H1 (cell line): ENCODE measurements at regions not wholly inside any gene's neighbourhood (a gene's known extent, or its start where the extent isn't known, plus 50 kb on each side); places are given as distances from the start of the nearest gene placed in this dataset.

Experiments used
- CTCF ChIA-PET: fragments of 300-600 bp; sonication (Branson Sonifier 250); formaldehyde crosslinking; loops from one replicate; lab custom pipeline; 2021; ENCODE audit not compliant: partially characterized antibody; lab: Charles Lee
- POLR2A ChIA-PET: fragments of 300-600 bp; sonication (Branson Sonifier 250); formaldehyde crosslinking; loops from one replicate; lab custom pipeline; 2021; ENCODE audit warnings: inconsistent platforms; ENCODE audit not compliant: partially characterized antibody; lab: Charles Lee
- DNase-seq, 2 experiments: peaks; one replicate each; pipeline versions ENCODE4 v3.0.0 to v3.0.0-alpha.2; 2010 to 2022; ENCODE audit warnings: low spot score in 2 of 2, low read depth in 1 of 2, mixed read lengths in 1 of 2
- FAIRE-seq: peaks from 2 replicates; lab custom pipeline; 2011; peaks lifted over from hg19 to GRCh38; lab: Jason Lieb, UNC
- H2AFZ ChIP-seq: 2 replicates; pipeline ENCODE4 v1.8.1; 2012; ENCODE audit warnings: low read length, inconsistent platforms
- H2AK5ac ChIP-seq: 2 replicates; pipeline ENCODE4 v1.6.1; 2013; ENCODE audit warnings: low read depth, low read length
- H2BK120ac ChIP-seq: replicated peaks from 2 replicates; pipeline ENCODE3; 2013; ENCODE audit warnings: low read depth, low read length, inconsistent platforms
- H2BK12ac ChIP-seq: 2 replicates; pipeline ENCODE4 v1.6.1; 2013; ENCODE audit warnings: low read depth, low read length
- H2BK15ac ChIP-seq: 2 replicates; pipeline ENCODE4 v1.6.1; 2013; ENCODE audit warnings: low read length
- H2BK20ac ChIP-seq: 2 replicates; pipeline ENCODE4 v1.6.1; 2013; ENCODE audit warnings: low read length
- H2BK5ac ChIP-seq: 2 replicates; pipeline ENCODE4 v1.6.1; 2013; ENCODE audit warnings: low read depth, low read length
- H3K14ac ChIP-seq: 2 replicates; pipeline ENCODE4 v1.6.1; 2013; ENCODE audit warnings: inconsistent platforms; ENCODE audit not compliant: insufficient read length
- H3K18ac ChIP-seq: 2 replicates; pipeline ENCODE4 v1.6.1; 2013; ENCODE audit warnings: low read length; ENCODE audit errors: extremely low read depth
- H3K23ac ChIP-seq: 2 replicates; pipeline ENCODE4 v1.6.1; 2013; ENCODE audit warnings: inconsistent platforms; ENCODE audit not compliant: insufficient read length
- H3K23me2 ChIP-seq: 2 replicates; pipeline ENCODE4 v1.6.1; 2013; ENCODE audit warnings: low read depth, low read length
- H3K27ac ChIP-seq: 2 replicates; pipeline ENCODE4 v1.6.1; 2011; ENCODE audit warnings: low read depth, low read length, inconsistent platforms
- H3K27me3 ChIP-seq, 4 experiments: replicated peaks in 1 of 4; 1 replicate in 1 of 4; 2 replicates in 3 of 4; pipeline versions ENCODE4 v1.6.1 to v1.8.1; 2011 to 2013; ENCODE audit warnings: low read length in 3 of 4, mild to moderate bottlenecking in 3 of 4, inconsistent platforms in 2 of 4, mixed read lengths in 2 of 4, moderate library complexity in 1 of 4; ENCODE audit not compliant: control insufficient read depth in 3 of 4, insufficient read depth in 3 of 4; ENCODE audit errors: extremely low read depth in 1 of 4
- H3K36me3 ChIP-seq, 4 experiments: 2 replicates each; pipeline versions ENCODE4 v1.6.1 to v1.8.1; 2011 to 2013; ENCODE audit warnings: mild to moderate bottlenecking in 4 of 4, low read length in 3 of 4, moderate library complexity in 2 of 4, control low read depth in 1 of 4, inconsistent platforms in 1 of 4; ENCODE audit not compliant: insufficient read depth in 4 of 4, control insufficient read depth in 2 of 4
- H3K4ac ChIP-seq: replicated peaks from 2 replicates; pipeline ENCODE3; 2013; ENCODE audit warnings: low read length, low read depth, mixed read lengths, inconsistent platforms; ENCODE audit not compliant: insufficient read length
- H3K4me1 ChIP-seq, 4 experiments: replicated peaks in 1 of 4; 1 replicate in 1 of 4; 2 replicates in 3 of 4; pipeline versions ENCODE4 v1.6.1 to v1.8.1; 2011 to 2013; ENCODE audit warnings: low read length in 3 of 4, inconsistent platforms in 2 of 4, mixed read lengths in 1 of 4; ENCODE audit not compliant: insufficient read depth in 4 of 4, control insufficient read depth in 3 of 4
- H3K4me2 ChIP-seq, 2 experiments: 2 replicates each; pipeline versions ENCODE4 v1.6.1 to v1.8.1; 2011 to 2013; ENCODE audit warnings: low read depth in 2 of 2, low read length in 2 of 2, control low read depth in 1 of 2, inconsistent platforms in 1 of 2, mild to moderate bottlenecking in 1 of 2; ENCODE audit not compliant: insufficient read depth in 1 of 2
- H3K4me3 ChIP-seq, 4 experiments: fragments of 200-600, 300-600 bp in 1 of 4; sonication (generic), shearing (Covaris generic), sonication (Bioruptor Twin) in 1 of 4; 2 replicates each; pipeline versions ENCODE4 v1.5.1 to v1.8.1; 2011 to 2016; ENCODE audit warnings: low read length in 4 of 4, low read depth in 3 of 4, control low read depth in 2 of 4, inconsistent platforms in 2 of 4, mild to moderate bottlenecking in 2 of 4, mixed read lengths in 1 of 4, moderate library complexity in 1 of 4; ENCODE audit not compliant: insufficient read depth in 2 of 4; ENCODE audit errors: extremely low read depth in 1 of 4
- H3K56ac ChIP-seq: replicated peaks from 2 replicates; pipeline ENCODE3; 2013; ENCODE audit warnings: low read depth, mild to moderate bottlenecking, mixed read lengths, low read length, inconsistent platforms; ENCODE audit not compliant: insufficient read length
- H3K79me1 ChIP-seq: 2 replicates; pipeline ENCODE4 v1.6.1; 2013; ENCODE audit warnings: low read depth, low read length, control low read depth
- H3K79me2 ChIP-seq, 2 experiments: 2 replicates each; pipeline versions ENCODE4 v1.6.1 to v1.8.1; 2012 to 2013; ENCODE audit warnings: low read length in 2 of 2, mild to moderate bottlenecking in 2 of 2, inconsistent platforms in 1 of 2; ENCODE audit not compliant: insufficient read depth in 2 of 2, control insufficient read depth in 1 of 2
- H3K9ac ChIP-seq, 4 experiments: replicated peaks in 1 of 4; 1 replicate in 1 of 4; 2 replicates in 3 of 4; pipeline versions ENCODE4 v1.6.1 to v1.8.1; 2011 to 2013; ENCODE audit warnings: low read depth in 3 of 4, low read length in 3 of 4, control low read depth in 2 of 4, mild to moderate bottlenecking in 2 of 4, moderate library complexity in 2 of 4, inconsistent platforms in 1 of 4; ENCODE audit errors: extremely low read depth in 1 of 4
- H3K9me3 ChIP-seq, 2 experiments: 2 replicates each; pipeline versions ENCODE4 v1.6.1 to v1.8.1; 2012 to 2013; ENCODE audit warnings: mild to moderate bottlenecking in 2 of 2, moderate library complexity in 2 of 2, control low read depth in 1 of 2, inconsistent platforms in 1 of 2, low read depth in 1 of 2, low read length in 1 of 2, mixed read lengths in 1 of 2; ENCODE audit not compliant: insufficient read depth in 2 of 2
- H4K20me1 ChIP-seq, 2 experiments: replicated peaks in 1 of 2; 2 replicates each; pipeline versions ENCODE3 to v1.8.1; 2011 to 2013; ENCODE audit warnings: inconsistent platforms in 2 of 2, low read length in 2 of 2, mild to moderate bottlenecking in 1 of 2; ENCODE audit not compliant: insufficient read depth in 2 of 2, control insufficient read depth in 1 of 2
- H4K5ac ChIP-seq: 2 replicates; pipeline ENCODE4 v1.6.1; 2013; ENCODE audit warnings: low read length, low read depth, mixed read lengths, inconsistent platforms; ENCODE audit not compliant: insufficient read length
- H4K8ac ChIP-seq: 2 replicates; pipeline ENCODE4 v1.8.0; 2013; ENCODE audit warnings: mild to moderate bottlenecking, moderate library complexity, low read length, inconsistent platforms; ENCODE audit not compliant: insufficient read depth; ENCODE audit errors: extremely low read depth
- H4K91ac ChIP-seq: replicated peaks from 2 replicates; pipeline ENCODE3; 2013; ENCODE audit warnings: low read length, mixed read lengths, inconsistent platforms; ENCODE audit not compliant: insufficient read length
- BCL11A ChIP-seq, 2 experiments: IDR thresholded peaks; one replicate each; pipeline ENCODE4 v1.6.1; 2011; ENCODE audit warnings: low read depth in 2 of 2, low read length in 2 of 2, mild to moderate bottlenecking in 2 of 2
- CBX8 ChIP-seq: fragments of 300-800, 300-1000 bp; sonication (generic); IDR thresholded peaks from 2 replicates; pipeline ENCODE4 v1.7.1; 2016; ENCODE audit warnings: low read depth, low read length, borderline replicate concordance
- EGR1 ChIP-seq: IDR thresholded peaks from 2 replicates; pipeline ENCODE4 v1.6.1; 2011; ENCODE audit warnings: low read depth, low read length, borderline replicate concordance
- EZH2 ChIP-seq: fragments of 200-600 bp; sonication (generic); IDR thresholded peaks from 2 replicates; pipeline ENCODE4 v1.7.1; 2012; ENCODE audit warnings: low read depth, mild to moderate bottlenecking, moderate library complexity, low read length, inconsistent platforms; ENCODE audit not compliant: severe bottlenecking
- GABPA ChIP-seq: IDR thresholded peaks from 2 replicates; pipeline ENCODE4 v1.6.1; 2011; ENCODE audit warnings: mild to moderate bottlenecking, low read length, moderate library complexity, borderline replicate concordance; ENCODE audit not compliant: insufficient read depth
- HDAC2 ChIP-seq, 2 experiments: fragments of 300-600 bp in 1 of 2; sonication (generic) in 1 of 2; IDR thresholded peaks; 2 replicates each; pipeline ENCODE4 v1.6.1; 2011 to 2012; ENCODE audit warnings: low read depth in 2 of 2, low read length in 2 of 2, mild to moderate bottlenecking in 2 of 2, moderate library complexity in 2 of 2, borderline replicate concordance in 1 of 2, inconsistent platforms in 1 of 2
- NANOG ChIP-seq: IDR thresholded peaks from 2 replicates; pipeline ENCODE4 v1.6.1; 2011; ENCODE audit warnings: low read length, low read depth, mild to moderate bottlenecking, inconsistent platforms; ENCODE audit not compliant: insufficient read depth, poor library complexity, severe bottlenecking
- NRF1 ChIP-seq: IDR thresholded peaks from 2 replicates; pipeline ENCODE4 v1.6.1; 2011; ENCODE audit warnings: mild to moderate bottlenecking, low read depth, low read length, improper control_type of control experiment
- RBBP5 ChIP-seq: IDR thresholded peaks from 2 replicates; pipeline ENCODE4 v1.7.1; 2012; ENCODE audit warnings: low read depth, mild to moderate bottlenecking, inconsistent platforms, low read length, moderate library complexity, borderline replicate concordance
- SIRT6 ChIP-seq: IDR thresholded peaks from one replicate; pipeline ENCODE4 v1.7.1; 2012; ENCODE audit warnings: low read length, inconsistent platforms
- SP1 ChIP-seq: IDR thresholded peaks from 2 replicates; pipeline ENCODE4 v1.6.1; 2011; ENCODE audit warnings: low read depth, low read length
- WGBS, 2 experiments: shearing (Covaris generic) in 1 of 2; methylation state at CpG; one replicate each; pipeline versions ENCODE4 v1.1.6 to v1.1.7; 2013 to 2015; ENCODE audit warnings: low lambda C conversion rate in 2 of 2, mixed read lengths in 2 of 2, inconsistent platforms in 1 of 2, low coverage in 1 of 2, missing lambda C conversion rate in 1 of 2; ENCODE audit not compliant: insufficient replicate concordance in 2 of 2, insufficient coverage in 1 of 2, insufficient read length in 1 of 2; ENCODE audit errors: extremely low coverage in 1 of 2, missing lambda C conversion rate in 1 of 2; 5-methylcytosine and 5-hydroxymethylcytosine counted together
- TF ChIP-seq, protein P1 (sequence below): IDR thresholded peaks from 2 replicates; pipeline ENCODE4 v1.6.1; 2012; ENCODE audit warnings: low read length, inconsistent platforms

DNA sequence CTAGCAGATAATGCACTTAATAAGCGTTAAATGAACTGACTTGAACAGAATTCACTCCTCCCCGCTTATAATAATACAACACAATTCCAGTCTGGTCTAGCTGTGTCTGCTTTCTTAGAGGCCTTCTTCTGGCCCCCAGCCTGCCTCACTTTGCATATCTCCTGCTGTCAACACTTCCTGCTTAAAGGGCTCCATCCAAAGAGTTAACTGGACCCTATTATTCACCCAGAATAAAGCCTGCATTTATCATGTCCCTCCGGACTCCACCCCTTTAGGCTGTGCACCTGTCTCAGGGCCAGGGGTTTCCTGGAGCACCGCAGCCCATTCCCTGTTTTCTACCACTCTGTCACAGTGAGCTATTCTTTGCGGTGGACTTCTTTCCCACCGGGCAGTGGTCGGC is 115.4 kb upstream of the FOXN2 start:
- Histone ChIP-seq H3K36me3 (no peaks in the 10 kb centered on the region), H3K23me2 (no peaks in the 10 kb centered on the region), H3K9ac (no peak overlapping the region), H3K27me3 (no peaks in the 10 kb centered on the region; a peak in 1 of 7 replicates), H3K4ac (no peak overlapping the region), H3K9me3 (no peaks in the 10 kb centered on the region), H3K4me1 (peaks cover 0 to 9% (median 6%) of the 10 kb centered on the region in 4 experiments; a peak in 6 of 7 replicates), H3K18ac (no peak overlapping the region), H3K79me2 (no peaks in the 10 kb centered on the region), H3K79me1 (no peaks in the 10 kb centered on the region), H2BK5ac (no peak overlapping the region), H4K20me1 (no peaks in the 10 kb centered on the region), H3K56ac (no peak overlapping the region), H4K91ac (no peak overlapping the region), H2BK15ac (no peak overlapping the region), H3K23ac (no peak overlapping the region), H2BK120ac (no peak overlapping the region), H3K27ac (no peak overlapping the region), H3K14ac (no peak overlapping the region), H2AK5ac (no peak overlapping the region), H4K5ac (no peak overlapping the region), H3K4me3 (no peak overlapping the region), H2AFZ (no peak overlapping the region), H4K8ac (no peak overlapping the region), H2BK20ac (no peak overlapping the region), H3K4me2 (no peak overlapping the region; a peak in 1 of 4 replicates), H2BK12ac (no peak overlapping the region)
- POLR2A ChIA-PET: no interaction called here
- FAIRE-seq: no peak
- CTCF ChIA-PET: interaction anchor here (0.7 to 1.3 kb wide), 2 partner anchors 8 to 94 kb away, joined by 3 to 4 read pairs; no protein-coding TSS in a partner anchor
- 81% methylated on average over 7 of the region's 7 CpGs; no CpG with 5 or more reads in 1 of the 2 experiments for WGBS, 2 experiments
- no peak for DNase-seq
- TF ChIP-seq SP1 (no peak), EZH2 (no peak), SIRT6 (no peak), NRF1 (no peak), BCL11A (IDR thresholded peaks at IDR 0.05; ENCODE audit: low read depth in 2 of 2, low read length in 2 of 2) (no peak), CBX8 (no peak), HDAC2 (IDR thresholded peaks at IDR 0.05; ENCODE audit: borderline replicate concordance in 1 of 2, low read depth in 2 of 2, low read length in 2 of 2) (no peak), GABPA (no peak), NANOG (no peak), RBBP5 (no peak), EGR1 (no peak)
- TF ChIP-seq, protein P1, sequence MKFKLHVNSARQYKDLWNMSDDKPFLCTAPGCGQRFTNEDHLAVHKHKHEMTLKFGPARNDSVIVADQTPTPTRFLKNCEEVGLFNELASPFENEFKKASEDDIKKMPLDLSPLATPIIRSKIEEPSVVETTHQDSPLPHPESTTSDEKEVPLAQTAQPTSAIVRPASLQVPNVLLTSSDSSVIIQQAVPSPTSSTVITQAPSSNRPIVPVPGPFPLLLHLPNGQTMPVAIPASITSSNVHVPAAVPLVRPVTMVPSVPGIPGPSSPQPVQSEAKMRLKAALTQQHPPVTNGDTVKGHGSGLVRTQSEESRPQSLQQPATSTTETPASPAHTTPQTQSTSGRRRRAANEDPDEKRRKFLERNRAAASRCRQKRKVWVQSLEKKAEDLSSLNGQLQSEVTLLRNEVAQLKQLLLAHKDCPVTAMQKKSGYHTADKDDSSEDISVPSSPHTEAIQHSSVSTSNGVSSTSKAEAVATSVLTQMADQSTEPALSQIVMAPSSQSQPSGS: no peak
